IMR-90 (cell line): ENCODE measurements at regions not wholly inside any gene's neighbourhood (a gene's known extent, or its start where the extent isn't known, plus 50 kb on each side); places are given as distances from the start of the nearest gene placed in this dataset.

ENCODE experiments used
- ATAC-seq: fragments of 200-7000 bp; cut with Tn5 transposase; 2 replicates; pipeline ENCODE4 v1.9.1; 2020; ENCODE audit warnings: low read depth, mild to moderate bottlenecking, moderate library complexity
- BruUV-seq: library from RNA; stranded (reverse); fragments of 400-500 nt; replicated peaks from 2 replicates; lab custom pipeline; 2021; lab: Mats Ljungman, UMichigan
- CTCF ChIA-PET: fragments of 300-600 bp; formaldehyde crosslinking; extraction: SDS; loops from one replicate; lab custom pipeline; 2021; ENCODE audit warnings: antibody characterized with exemption; lab: Yijun Ruan, JAX
- POLR2A ChIA-PET: fragments of 300-600 bp; sonication (Branson Sonifier 250); formaldehyde crosslinking; loops from one replicate; lab custom pipeline; 2022; ENCODE audit warnings: antibody characterized with exemption; ENCODE audit not compliant: unreplicated experiment; lab: Charles Lee
- DNase-seq: peaks from one replicate; pipeline ENCODE4 v3.0.0; 2013
- H2AFZ ChIP-seq: replicated peaks from 2 replicates; pipeline ENCODE3; 2013; ENCODE audit warnings: low read length, mild to moderate bottlenecking; ENCODE audit not compliant: poor library complexity
- H2AK5ac ChIP-seq: 2 replicates; pipeline ENCODE4 v1.6.1; 2013; ENCODE audit warnings: low read depth, low read length, inconsistent platforms
- H2AK9ac ChIP-seq: replicated peaks from 2 replicates; pipeline ENCODE3; 2013; ENCODE audit warnings: mild to moderate bottlenecking, low read depth, low read length, moderate library complexity; ENCODE audit not compliant: poor library complexity
- H2BK120ac ChIP-seq: 2 replicates; pipeline ENCODE4 v1.6.1; 2013; ENCODE audit warnings: low read depth, low read length, inconsistent platforms
- H2BK15ac ChIP-seq: 3 replicates; pipeline ENCODE4 v1.6.1; 2013; ENCODE audit warnings: low read depth, low read length, inconsistent platforms
- H2BK20ac ChIP-seq: 2 replicates; pipeline ENCODE4 v1.6.1; 2013; ENCODE audit warnings: low read depth, mild to moderate bottlenecking, inconsistent platforms, low read length, moderate library complexity
- H2BK5ac ChIP-seq: 2 replicates; pipeline ENCODE4 v1.6.1; 2013; ENCODE audit warnings: mild to moderate bottlenecking, low read depth, low read length, inconsistent platforms; ENCODE audit not compliant: poor library complexity, severe bottlenecking
- H3K14ac ChIP-seq: replicated peaks from 2 replicates; pipeline ENCODE4 v1.6.1; 2013; ENCODE audit warnings: low read depth, low read length, inconsistent platforms
- H3K18ac ChIP-seq: 2 replicates; pipeline ENCODE4 v1.6.1; 2013; ENCODE audit warnings: low read depth, low read length, control low read depth
- H3K23ac ChIP-seq: 2 replicates; pipeline ENCODE4 v1.6.1; 2013; ENCODE audit warnings: low read depth, low read length, inconsistent platforms
- H3K27ac ChIP-seq: 2 replicates; pipeline ENCODE4 v1.5.1; 2013; ENCODE audit warnings: mild to moderate bottlenecking, control low read depth, low read length; ENCODE audit not compliant: insufficient read depth
- H3K27me3 ChIP-seq: 2 replicates; pipeline ENCODE4 v1.6.1; 2013; ENCODE audit warnings: low read length; ENCODE audit not compliant: control insufficient read depth, insufficient read depth
- H3K36me3 ChIP-seq: 2 replicates; pipeline ENCODE4 v1.6.1; 2013; ENCODE audit warnings: low read length, mixed read lengths; ENCODE audit not compliant: control insufficient read depth, insufficient read depth
- H3K4ac ChIP-seq: 2 replicates; pipeline ENCODE4 v1.6.1; 2013; ENCODE audit warnings: low read depth, low read length, inconsistent platforms
- H3K4me1 ChIP-seq: 2 replicates; pipeline ENCODE4 v1.6.1; 2013; ENCODE audit warnings: low read length, mixed read lengths; ENCODE audit not compliant: control insufficient read depth, insufficient read depth
- H3K4me2 ChIP-seq: 2 replicates; pipeline ENCODE4 v1.6.1; 2013; ENCODE audit warnings: low read depth, mild to moderate bottlenecking, control low read depth, low read length, moderate library complexity
- H3K4me3 ChIP-seq: 2 replicates; pipeline ENCODE4 v1.5.1; 2013; ENCODE audit warnings: low read depth, mild to moderate bottlenecking, control low read depth, low read length, moderate library complexity; ENCODE audit not compliant: insufficient read depth
- H3K56ac ChIP-seq: 2 replicates; pipeline ENCODE4 v1.6.1; 2013; ENCODE audit warnings: low read length, inconsistent platforms; ENCODE audit not compliant: insufficient read depth; ENCODE audit errors: extremely low read depth
- H3K79me1 ChIP-seq, 2 experiments: 2 replicates each; pipeline ENCODE4 v1.6.1; 2013; ENCODE audit warnings: low read length in 2 of 2, inconsistent platforms in 1 of 2, low read depth in 1 of 2
- H3K9ac ChIP-seq: 2 replicates; pipeline ENCODE4 v1.6.1; 2013; ENCODE audit warnings: low read depth, low read length, control low read depth
- H3K9me1 ChIP-seq: 2 replicates; pipeline ENCODE4 v1.6.1; 2013; ENCODE audit warnings: low read length, inconsistent platforms; ENCODE audit not compliant: insufficient read depth
- H3K9me3 ChIP-seq: 2 replicates; pipeline ENCODE4 v1.6.1; 2013; ENCODE audit warnings: low read length; ENCODE audit not compliant: control insufficient read depth, insufficient read depth
- H4K20me1 ChIP-seq: 2 replicates; pipeline ENCODE4 v1.6.1; 2013; ENCODE audit warnings: low read length, inconsistent platforms; ENCODE audit not compliant: insufficient read depth
- H4K5ac ChIP-seq: 2 replicates; pipeline ENCODE4 v1.6.1; 2013; ENCODE audit warnings: mild to moderate bottlenecking, low read depth, low read length, control low read depth
- H4K8ac ChIP-seq, 2 experiments: 2 replicates each; pipeline ENCODE4 v1.6.1; 2013; ENCODE audit warnings: low read depth in 2 of 2, low read length in 2 of 2, control low read depth in 1 of 2, inconsistent platforms in 1 of 2
- H4K91ac ChIP-seq: 2 replicates; pipeline ENCODE4 v1.6.1; 2013; ENCODE audit warnings: low read depth, low read length, inconsistent platforms; ENCODE audit not compliant: insufficient read depth
- BHLHE40 ChIP-seq: fragments of 150-350 bp; IDR thresholded peaks from 2 replicates; pipeline ENCODE4 v1.6.1; 2016; ENCODE audit warnings: mild to moderate bottlenecking, low read depth, low read length
- CEBPB ChIP-seq: IDR thresholded peaks from 2 replicates; pipeline ENCODE4 v1.6.1; 2012; ENCODE audit warnings: low read depth, low read length, improper control_type of control experiment
- CHD1 ChIP-seq: IDR thresholded peaks from 2 replicates; pipeline ENCODE4 v1.6.1; 2012; ENCODE audit warnings: low read depth, low read length, improper control_type of control experiment
- CTCF ChIP-seq: conservative IDR thresholded peaks from 2 replicates; pipeline ENCODE4 v1.5.1; 2012; ENCODE audit warnings: mild to moderate bottlenecking, low read depth, low read length, improper control_type of control experiment
- FOS ChIP-seq: fragments of 150-350 bp; IDR thresholded peaks from 2 replicates; pipeline ENCODE4 v1.6.1; 2016; ENCODE audit warnings: low read depth, low read length
- MAFK ChIP-seq: IDR thresholded peaks from 2 replicates; pipeline ENCODE4 v1.6.1; 2012; ENCODE audit warnings: low read depth, low read length, improper control_type of control experiment
- MAZ ChIP-seq: IDR thresholded peaks from 2 replicates; pipeline ENCODE4 v1.6.1; 2012; ENCODE audit warnings: low read depth, mild to moderate bottlenecking, low read length, improper control_type of control experiment, moderate library complexity, borderline replicate concordance
- MXI1 ChIP-seq: IDR thresholded peaks from 2 replicates; pipeline ENCODE4 v1.6.1; 2012; ENCODE audit warnings: low read depth, mild to moderate bottlenecking, low read length, moderate library complexity, borderline replicate concordance
- NFE2L2 ChIP-seq: fragments of 150-350 bp; IDR thresholded peaks from 2 replicates; pipeline ENCODE4 v1.6.1; 2016; ENCODE audit warnings: low read depth, mild to moderate bottlenecking, low read length
- POLR2A ChIP-seq: IDR thresholded peaks from 2 replicates; pipeline ENCODE4 v1.6.1; 2012; ENCODE audit warnings: mild to moderate bottlenecking, low read depth, low read length
- RAD21 ChIP-seq: IDR thresholded peaks from 2 replicates; pipeline ENCODE4 v1.6.1; 2012; ENCODE audit warnings: low read length, improper control_type of control experiment
- RCOR1 ChIP-seq: IDR thresholded peaks from 2 replicates; pipeline ENCODE4 v1.6.1; 2012; ENCODE audit warnings: mild to moderate bottlenecking, low read length, improper control_type of control experiment; ENCODE audit not compliant: insufficient replicate concordance
- RFX5 ChIP-seq: IDR thresholded peaks from 2 replicates; pipeline ENCODE4 v1.8.0; 2012; ENCODE audit warnings: low read depth, mild to moderate bottlenecking, low read length, moderate library complexity
- SMC3 ChIP-seq: fragments of 150-350 bp; IDR thresholded peaks from 2 replicates; pipeline ENCODE4 v1.6.1; 2016; ENCODE audit warnings: low read depth, mild to moderate bottlenecking, antibody characterized with exemption, low read length, moderate library complexity
- dilution Hi-C: fragments of 300-500 bp; cut with HindIII; formaldehyde crosslinking; loops from one replicate; pipeline ENCODE4 v1.14.3; 2018; ENCODE audit warnings: low sequenced_read_pairs; ENCODE audit not compliant: unreplicated experiment
- in situ Hi-C: fragments of 300-500 bp; cut with MboI; formaldehyde crosslinking; loops from 3 replicates; pipeline ENCODE4 v1.14.3; 2019; ENCODE audit warnings: low sequenced_read_pairs, inconsistent platforms, mixed read lengths
- intact Hi-C: fragments of 100-400 bp; cut with micrococcal nuclease; formaldehyde crosslinking; loops from 2 replicates; pipeline ENCODE4 v1.10.0; 2022
- TF ChIP-seq, protein P1 (sequence below): fragments of 150-350 bp; IDR thresholded peaks from 2 replicates; pipeline ENCODE4 v1.6.1; 2016; ENCODE audit warnings: low read depth, mild to moderate bottlenecking, low read length, moderate library complexity, borderline replicate concordance
- TF ChIP-seq, protein P2 (sequence below): fragments of 150-350 bp; IDR thresholded peaks from 2 replicates; pipeline ENCODE4 v1.6.1; 2017; ENCODE audit warnings: mild to moderate bottlenecking, antibody characterized with exemption, low read length, low read depth

GRCh38 chr11:92829671-92830070 lies 139.8 kb upstream of the MTNR1B start:
- DNase-seq: no peak
- Histone ChIP-seq H2BK120ac (no peak overlapping the region), H4K5ac (no peak overlapping the region), H3K4me3 (no peak overlapping the region), H2BK15ac (no peak overlapping the region), H3K23ac (no peak overlapping the region), H4K20me1 (no peaks in the 10 kb centered on the region), H3K4ac (no peak overlapping the region), H2AK5ac (no peak overlapping the region), H3K27ac (no peak overlapping the region), H3K9me1 (no peaks in the 10 kb centered on the region), H3K4me1 (no peaks in the 10 kb centered on the region), H2BK5ac (no peak overlapping the region), H3K56ac (no peak overlapping the region), H3K9ac (no peak overlapping the region), H3K79me1 (no peaks in the 10 kb centered on the region), H3K9me3 (no peaks in the 10 kb centered on the region), H3K36me3 (no peaks in the 10 kb centered on the region), H2AK9ac (no peak overlapping the region), H3K27me3 (no peaks in the 10 kb centered on the region; the same call in 1 of the 2 replicates), H4K8ac (no peak overlapping the region), H3K18ac (no peak overlapping the region), H3K4me2 (no peak overlapping the region), H3K14ac (no peak overlapping the region), H4K91ac (no peak overlapping the region), H2BK20ac (no peak overlapping the region), H2AFZ (no peak overlapping the region)
- no TSS peak for BruUV-seq
- ChIA-PET POLR2A (no interaction called here), CTCF (no interaction called here)
- dilution Hi-C loops: no loop called here
- in situ Hi-C loops: no loop called here
- no peak for TF ChIP-seq NFE2L2
- TF ChIP-seq MAFK: no peak
- no peak for TF ChIP-seq POLR2A
- TF ChIP-seq CHD1: no peak
- no peak for TF ChIP-seq BHLHE40
- no peak for TF ChIP-seq MAZ
- no peak for TF ChIP-seq RFX5
- no peak for TF ChIP-seq FOS
- TF ChIP-seq CEBPB: no peak
- no peak for TF ChIP-seq RCOR1
- TF ChIP-seq SMC3: no peak
- TF ChIP-seq, protein P1, sequence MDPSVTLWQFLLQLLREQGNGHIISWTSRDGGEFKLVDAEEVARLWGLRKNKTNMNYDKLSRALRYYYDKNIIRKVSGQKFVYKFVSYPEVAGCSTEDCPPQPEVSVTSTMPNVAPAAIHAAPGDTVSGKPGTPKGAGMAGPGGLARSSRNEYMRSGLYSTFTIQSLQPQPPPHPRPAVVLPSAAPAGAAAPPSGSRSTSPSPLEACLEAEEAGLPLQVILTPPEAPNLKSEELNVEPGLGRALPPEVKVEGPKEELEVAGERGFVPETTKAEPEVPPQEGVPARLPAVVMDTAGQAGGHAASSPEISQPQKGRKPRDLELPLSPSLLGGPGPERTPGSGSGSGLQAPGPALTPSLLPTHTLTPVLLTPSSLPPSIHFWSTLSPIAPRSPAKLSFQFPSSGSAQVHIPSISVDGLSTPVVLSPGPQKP: no peak
- no peak for TF ChIP-seq MXI1
- TF ChIP-seq, protein P2, sequence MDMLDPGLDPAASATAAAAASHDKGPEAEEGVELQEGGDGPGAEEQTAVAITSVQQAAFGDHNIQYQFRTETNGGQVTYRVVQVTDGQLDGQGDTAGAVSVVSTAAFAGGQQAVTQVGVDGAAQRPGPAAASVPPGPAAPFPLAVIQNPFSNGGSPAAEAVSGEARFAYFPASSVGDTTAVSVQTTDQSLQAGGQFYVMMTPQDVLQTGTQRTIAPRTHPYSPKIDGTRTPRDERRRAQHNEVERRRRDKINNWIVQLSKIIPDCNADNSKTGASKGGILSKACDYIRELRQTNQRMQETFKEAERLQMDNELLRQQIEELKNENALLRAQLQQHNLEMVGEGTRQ: no peak
- TF ChIP-seq CTCF: no peak
- no peak for TF ChIP-seq RAD21
- ATAC-seq: no peak
- intact Hi-C loops: no loop called here
